Sigmoid colon (tissue), 4 donors: ENCODE measurements at regions not wholly inside any gene's neighbourhood (a gene's known extent, or its start where the extent isn't known, plus 50 kb on each side); places are given as distances from the start of the nearest gene placed in this dataset.

Source experiments
- CTCF ChIP-seq, 4 experiments: fragments of 450-650 bp in 3 of 4; fragments of 200-600 bp in 1 of 4; IDR thresholded peaks; one replicate each; pipeline ENCODE4 v1.5.1; 2016 to 2019; ENCODE audit warnings: antibody characterized with exemption in 4 of 4, mild to moderate bottlenecking in 3 of 4, moderate library complexity in 2 of 4
- POLR2A ChIP-seq, 2 donors: fragments of 450-650 bp; IDR thresholded peaks; one replicate each; pipeline ENCODE4 v1.6.1; 2016; ENCODE audit warnings: antibody characterized with exemption in 2 of 2, mild to moderate bottlenecking in 2 of 2, moderate library complexity in 2 of 2
- POLR2AphosphoS5 ChIP-seq, 4 donors: sonication (generic); formaldehyde crosslinking; IDR thresholded peaks; one replicate each; pipeline ENCODE4 v1.6.1; 2017; ENCODE audit warnings: antibody characterized with exemption in 4 of 4

GRCh38 chr12:115370207-115370606 lies 686.2 kb upstream of the TBX3 start:
- TF ChIP-seq CTCF (IDR thresholded peaks at IDR 0.05) (no peak), POLR2A (IDR thresholded peaks at IDR 0.05) (no peak), POLR2AphosphoS5 (IDR thresholded peaks at IDR 0.05) (no peak)
